ENCODE measurements at regions not wholly inside any gene's neighbourhood (a gene's known extent, or its start where the extent isn't known, plus 50 kb on each side); places are given as distances from the start of the nearest gene placed in this dataset.

DNA sequence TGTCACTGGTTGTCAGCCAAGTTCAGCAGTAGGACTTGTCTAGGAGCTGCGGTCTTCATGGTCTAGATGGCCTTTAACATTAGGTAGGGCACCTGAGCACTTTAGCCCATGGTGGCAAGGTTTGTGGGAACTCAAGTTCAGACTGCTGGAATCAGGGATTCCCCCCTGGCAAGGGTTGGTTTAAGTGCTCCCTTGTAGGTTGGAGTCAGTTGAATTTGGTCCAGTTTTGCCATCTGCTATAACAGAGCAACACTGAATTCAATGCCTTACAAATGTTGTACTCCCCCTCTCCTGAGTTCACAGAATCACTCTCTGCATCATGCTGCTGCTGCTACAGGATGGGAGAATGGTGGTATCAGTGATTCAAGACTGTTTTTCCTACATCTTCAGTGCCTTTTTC is 509.3 kb downstream of the VGLL3 start:
- intact Hi-C loops (cut with micrococcal nuclease; ENCODE audit: unreplicated experiment): no loop called here
- Histone ChIP-seq H3K4me2 (ENCODE audit: low read length) (no peak overlapping the region), H2AFZ (ENCODE audit: low read length) (no peak overlapping the region), H3K27ac (ENCODE audit: low read depth, low read length, poor library complexity, severe bottlenecking) (no peak overlapping the region), H3K4me3 (ENCODE audit: low read depth, low read length, poor library complexity, severe bottlenecking) (no peak overlapping the region), H3K9me3 (ENCODE audit: low read length) (no peaks in the 10 kb centered on the region), H3K4me1 (ENCODE audit: insufficient read depth, low read length, poor library complexity, severe bottlenecking) (no peaks in the 10 kb centered on the region), H3K36me3 (ENCODE audit: insufficient read depth, low read length) (no peaks in the 10 kb centered on the region), H3K9me2 (ENCODE audit: insufficient read depth, low read length) (no peaks in the 10 kb centered on the region), H4K20me1 (ENCODE audit: insufficient read depth, low read length) (no peaks in the 10 kb centered on the region), H3K79me2 (ENCODE audit: insufficient read depth, low read depth, low read length) (no peaks in the 10 kb centered on the region)
- ChIA-PET CTCF (ENCODE audit: unreplicated experiment) (no interaction called here), POLR2A (no interaction called here)
- TF ChIP-seq EZH2phosphoT487 (IDR thresholded peaks at IDR 0.05; ENCODE audit: borderline replicate concordance, low read depth, low read length): no peak
- TF ChIP-seq, protein P1, sequence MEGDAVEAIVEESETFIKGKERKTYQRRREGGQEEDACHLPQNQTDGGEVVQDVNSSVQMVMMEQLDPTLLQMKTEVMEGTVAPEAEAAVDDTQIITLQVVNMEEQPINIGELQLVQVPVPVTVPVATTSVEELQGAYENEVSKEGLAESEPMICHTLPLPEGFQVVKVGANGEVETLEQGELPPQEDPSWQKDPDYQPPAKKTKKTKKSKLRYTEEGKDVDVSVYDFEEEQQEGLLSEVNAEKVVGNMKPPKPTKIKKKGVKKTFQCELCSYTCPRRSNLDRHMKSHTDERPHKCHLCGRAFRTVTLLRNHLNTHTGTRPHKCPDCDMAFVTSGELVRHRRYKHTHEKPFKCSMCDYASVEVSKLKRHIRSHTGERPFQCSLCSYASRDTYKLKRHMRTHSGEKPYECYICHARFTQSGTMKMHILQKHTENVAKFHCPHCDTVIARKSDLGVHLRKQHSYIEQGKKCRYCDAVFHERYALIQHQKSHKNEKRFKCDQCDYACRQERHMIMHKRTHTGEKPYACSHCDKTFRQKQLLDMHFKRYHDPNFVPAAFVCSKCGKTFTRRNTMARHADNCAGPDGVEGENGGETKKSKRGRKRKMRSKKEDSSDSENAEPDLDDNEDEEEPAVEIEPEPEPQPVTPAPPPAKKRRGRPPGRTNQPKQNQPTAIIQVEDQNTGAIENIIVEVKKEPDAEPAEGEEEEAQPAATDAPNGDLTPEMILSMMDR (conservative IDR thresholded peaks at IDR 0.05; ENCODE audit: low read length): no peak
- BruUV-seq (replicated peaks): no TSS peak
- DNase-seq (ENCODE audit: low spot score): no peak

DNA sequence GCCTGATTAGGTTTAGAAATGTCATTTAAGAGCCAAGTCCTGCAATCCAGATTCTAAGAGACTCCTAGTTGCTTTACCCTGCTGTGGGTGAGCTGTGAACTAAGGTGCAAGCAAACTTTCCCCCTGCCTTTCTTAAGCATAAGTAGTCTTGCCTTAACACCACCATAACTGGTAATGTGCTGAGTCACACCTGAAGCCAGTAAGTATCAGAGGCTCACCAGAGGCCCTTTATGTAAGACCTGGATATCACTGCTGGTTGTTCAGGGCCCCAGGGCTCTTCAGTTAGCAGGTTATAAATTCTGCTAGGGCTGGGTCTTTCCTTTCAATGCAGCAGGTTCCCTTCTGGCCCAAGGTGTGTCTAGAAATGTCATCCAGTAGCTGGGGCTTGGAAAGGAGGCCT is 509.9 kb downstream of the VGLL3 start:
- no peak for TF ChIP-seq EZH2phosphoT487 (IDR thresholded peaks at IDR 0.05; ENCODE audit: borderline replicate concordance, low read depth, low read length)
- TF ChIP-seq, protein P1 (conservative IDR thresholded peaks at IDR 0.05; ENCODE audit: low read length): no peak
- no peak for DNase-seq (ENCODE audit: low spot score)
- Histone ChIP-seq H3K4me2 (ENCODE audit: low read length) (no peak overlapping the region), H3K4me1 (ENCODE audit: insufficient read depth, low read length, poor library complexity, severe bottlenecking) (no peaks in the 10 kb centered on the region), H3K27ac (ENCODE audit: low read depth, low read length, poor library complexity, severe bottlenecking) (no peak overlapping the region), H3K36me3 (ENCODE audit: insufficient read depth, low read length) (no peaks in the 10 kb centered on the region), H3K9me3 (ENCODE audit: low read length) (no peaks in the 10 kb centered on the region), H3K4me3 (ENCODE audit: low read depth, low read length, poor library complexity, severe bottlenecking) (no peak overlapping the region), H3K9me2 (ENCODE audit: insufficient read depth, low read length) (no peaks in the 10 kb centered on the region), H3K79me2 (ENCODE audit: insufficient read depth, low read depth, low read length) (no peaks in the 10 kb centered on the region), H4K20me1 (ENCODE audit: insufficient read depth, low read length) (no peaks in the 10 kb centered on the region), H2AFZ (ENCODE audit: low read length) (no peak overlapping the region)
- ChIA-PET CTCF (ENCODE audit: unreplicated experiment) (no interaction called here), POLR2A (no interaction called here)
- intact Hi-C loops (cut with micrococcal nuclease; ENCODE audit: unreplicated experiment): no loop called here
- BruUV-seq (replicated peaks): no TSS peak

DNA sequence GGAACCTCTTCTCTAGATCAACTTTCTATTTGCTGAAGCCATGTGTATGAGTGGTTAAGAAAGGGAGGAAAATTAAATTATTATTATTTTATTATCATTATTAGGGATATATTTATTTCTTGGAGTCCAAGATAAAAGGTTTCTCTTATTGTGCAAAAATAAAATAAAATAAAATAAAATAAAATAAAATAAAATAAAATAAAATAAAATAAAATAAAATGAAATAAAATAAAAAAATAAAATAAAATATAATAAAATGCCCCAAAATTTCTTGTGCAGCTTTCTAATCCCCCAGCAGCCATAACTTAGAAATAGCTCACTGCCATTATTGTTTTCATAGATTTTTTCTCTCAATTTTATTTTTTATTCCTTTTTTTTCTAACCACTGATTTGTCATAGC is 526.8 kb downstream of the VGLL3 start:
- intact Hi-C loops (cut with micrococcal nuclease; ENCODE audit: unreplicated experiment): no loop called here
- no peak for DNase-seq (ENCODE audit: low spot score)
- Histone ChIP-seq H4K20me1 (ENCODE audit: insufficient read depth, low read length) (no peaks in the 10 kb centered on the region), H3K4me1 (ENCODE audit: insufficient read depth, low read length, poor library complexity, severe bottlenecking) (no peaks in the 10 kb centered on the region), H3K9me2 (ENCODE audit: insufficient read depth, low read length) (no peaks in the 10 kb centered on the region), H3K4me3 (ENCODE audit: low read depth, low read length, poor library complexity, severe bottlenecking) (no peak overlapping the region), H3K27ac (ENCODE audit: low read depth, low read length, poor library complexity, severe bottlenecking) (no peak overlapping the region), H2AFZ (ENCODE audit: low read length) (no peak overlapping the region), H3K79me2 (ENCODE audit: insufficient read depth, low read depth, low read length) (no peaks in the 10 kb centered on the region), H3K9me3 (ENCODE audit: low read length) (no peaks in the 10 kb centered on the region), H3K36me3 (ENCODE audit: insufficient read depth, low read length) (no peaks in the 10 kb centered on the region), H3K4me2 (ENCODE audit: low read length) (no peak overlapping the region)
- BruUV-seq (replicated peaks): no TSS peak
- ChIA-PET POLR2A (no interaction called here), CTCF (ENCODE audit: unreplicated experiment) (no interaction called here)
- TF ChIP-seq, protein P1 (conservative IDR thresholded peaks at IDR 0.05; ENCODE audit: low read length): no peak
- no peak for TF ChIP-seq EZH2phosphoT487 (IDR thresholded peaks at IDR 0.05; ENCODE audit: borderline replicate concordance, low read depth, low read length)

Measured in OCI-LY7 (cell line).